ENCODE measurements at regions not wholly inside any gene's neighbourhood (a gene's known extent, or its start where the extent isn't known, plus 50 kb on each side); places are given as distances from the start of the nearest gene placed in this dataset.

GRCh38 chr1:232194424-232194823 lies 435.5 kb downstream of the SIPA1L2 start:
- no TSS peak for BruUV-seq (replicated peaks)
- Histone ChIP-seq H3K9me3 (ENCODE audit: low read depth, low read length, poor library complexity, severe bottlenecking) (no peaks in the 10 kb centered on the region), H3K27me3 (replicated peaks; ENCODE audit: insufficient read depth, low read depth, low read length, poor library complexity) (no peaks in the 10 kb centered on the region), H3K27ac (ENCODE audit: low read depth, low read length, poor library complexity, severe bottlenecking) (no peak overlapping the region), H3K4me1 (ENCODE audit: insufficient read depth, low read length, poor library complexity, severe bottlenecking) (no peaks in the 10 kb centered on the region), H3K4me3 (ENCODE audit: low read depth, low read length, poor library complexity, severe bottlenecking) (no peak overlapping the region), H3K36me3 (ENCODE audit: insufficient read depth, low read length, poor library complexity, severe bottlenecking) (no peaks in the 10 kb centered on the region)
- intact Hi-C loops (cut with micrococcal nuclease; ENCODE audit: unreplicated experiment) = no loop called here
- CTCF ChIA-PET = no interaction called here
- TF ChIP-seq EZH2 (IDR thresholded peaks at IDR 0.05; ENCODE audit: borderline replicate concordance, low read depth, low read length, poor library complexity, severe bottlenecking) (no peak), CTCF (conservative IDR thresholded peaks at IDR 0.05; ENCODE audit: low read depth, low read length) (no peak)
- POLR2A ChIA-PET (ENCODE audit: low non-redundant PET) = no interaction called here
- DNase-seq (ENCODE audit: low spot score) = no peak

GRCh38 chr1:232193451-232193783 lies 436.5 kb downstream of the SIPA1L2 start:
- POLR2A ChIA-PET (ENCODE audit: low non-redundant PET) = no interaction called here
- no peaks in the 10 kb centered on the region for H3K9me3 ChIP-seq (ENCODE audit: low read depth, low read length, poor library complexity, severe bottlenecking)
- H3K36me3 ChIP-seq (ENCODE audit: insufficient read depth, low read length, poor library complexity, severe bottlenecking) = no peaks in the 10 kb centered on the region
- BruUV-seq (replicated peaks) = no TSS peak
- intact Hi-C loops (cut with micrococcal nuclease; ENCODE audit: unreplicated experiment) = no loop called here
- CTCF ChIA-PET = no interaction called here
- no peak overlapping the region for H3K27ac ChIP-seq (ENCODE audit: low read depth, low read length, poor library complexity, severe bottlenecking)
- no peaks in the 10 kb centered on the region for H3K27me3 ChIP-seq (replicated peaks; ENCODE audit: insufficient read depth, low read depth, low read length, poor library complexity)
- no peak for DNase-seq (ENCODE audit: low spot score)
- no peaks in the 10 kb centered on the region for H3K4me1 ChIP-seq (ENCODE audit: insufficient read depth, low read length, poor library complexity, severe bottlenecking)
- H3K4me3 ChIP-seq (ENCODE audit: low read depth, low read length, poor library complexity, severe bottlenecking) = no peak overlapping the region
- TF ChIP-seq CTCF (conservative IDR thresholded peaks at IDR 0.05; ENCODE audit: low read depth, low read length) (no peak), EZH2 (IDR thresholded peaks at IDR 0.05; ENCODE audit: borderline replicate concordance, low read depth, low read length, poor library complexity, severe bottlenecking) (no peak)

GRCh38 chr1:232192781-232193450 lies 437.0 kb downstream of the SIPA1L2 start:
- Histone ChIP-seq H3K27me3 (replicated peaks; ENCODE audit: insufficient read depth, low read depth, low read length, poor library complexity) (no peaks in the 10 kb centered on the region), H3K27ac (ENCODE audit: low read depth, low read length, poor library complexity, severe bottlenecking) (no peak overlapping the region), H3K36me3 (ENCODE audit: insufficient read depth, low read length, poor library complexity, severe bottlenecking) (no peaks in the 10 kb centered on the region), H3K9me3 (ENCODE audit: low read depth, low read length, poor library complexity, severe bottlenecking) (no peaks in the 10 kb centered on the region), H3K4me3 (ENCODE audit: low read depth, low read length, poor library complexity, severe bottlenecking) (no peak overlapping the region), H3K4me1 (ENCODE audit: insufficient read depth, low read length, poor library complexity, severe bottlenecking) (no peaks in the 10 kb centered on the region)
- ChIA-PET CTCF (no interaction called here), POLR2A (ENCODE audit: low non-redundant PET) (no interaction called here)
- TF ChIP-seq EZH2 (IDR thresholded peaks at IDR 0.05; ENCODE audit: borderline replicate concordance, low read depth, low read length, poor library complexity, severe bottlenecking) (no peak), CTCF (conservative IDR thresholded peaks at IDR 0.05; ENCODE audit: low read depth, low read length) (no peak)
- intact Hi-C loops (cut with micrococcal nuclease; ENCODE audit: unreplicated experiment) = no loop called here
- DNase-seq (ENCODE audit: low spot score) = no peak
- BruUV-seq (replicated peaks) = no TSS peak
